Stomach (tissue), 8 donors: ENCODE measurements at regions not wholly inside any gene's neighbourhood (a gene's known extent, or its start where the extent isn't known, plus 50 kb on each side); places are given as distances from the start of the nearest gene placed in this dataset.

Experiments used
- DNase-seq, 2 donors: peaks; one replicate each; pipeline versions ENCODE4 v3.0.0 to v3.0.0-alpha.2; 2013 to 2019
- H3K27ac ChIP-seq, 5 donors: fragments of 200-600 bp in 4 of 5; sonication (generic) in 4 of 5; one replicate each; pipeline ENCODE4 v1.5.1; 2013 to 2019; ENCODE audit warnings: mild to moderate bottlenecking in 1 of 5, moderate library complexity in 1 of 5
- H3K27me3 ChIP-seq, 3 donors: fragments of 200-600 bp; sonication (generic); one replicate each; pipeline ENCODE4 v1.5.1; 2017 to 2019; ENCODE audit warnings: mixed run types in 1 of 3
- H3K36me3 ChIP-seq, 4 donors: fragments of 200-600 bp; sonication (generic); 1 replicate in 3 of 4; 2 replicates in 1 of 4; pipeline ENCODE4 v1.5.1; 2016 to 2019
- H3K4me1 ChIP-seq, 4 donors: fragments of 200-600 bp; sonication (generic); one replicate each; pipeline ENCODE4 v1.5.1; 2016 to 2019
- H3K4me3 ChIP-seq, 4 donors: fragments of 200-600 bp; sonication (generic) in 3 of 4; one replicate each; pipeline ENCODE4 v1.5.1; 2016 to 2019; ENCODE audit warnings: mild to moderate bottlenecking in 1 of 4
- H3K9me3 ChIP-seq, 4 donors: fragments of 200-600 bp; sonication (generic); one replicate each; pipeline ENCODE4 v1.5.1; 2016 to 2019
- CTCF ChIP-seq, 7 experiments: fragments of 450-650 bp in 4 of 7; fragments of 200-600 bp in 3 of 7; sonication (generic) in 3 of 7; IDR thresholded peaks; one replicate each; pipeline ENCODE4 v1.5.1; 2016 to 2019; ENCODE audit warnings: antibody characterized with exemption in 7 of 7, control low read depth in 2 of 7, mild to moderate bottlenecking in 1 of 7
- EP300 ChIP-seq: sonication (generic); formaldehyde crosslinking; IDR thresholded peaks from one replicate; pipeline ENCODE4 v1.6.1; 2017; ENCODE audit warnings: antibody characterized with exemption
- POLR2A ChIP-seq, 4 donors: fragments of 450-650 bp; IDR thresholded peaks; one replicate each; pipeline ENCODE4 v1.6.1; 2016; ENCODE audit warnings: antibody characterized with exemption in 4 of 4, control low read depth in 2 of 4, mild to moderate bottlenecking in 1 of 4, moderate library complexity in 1 of 4
- POLR2AphosphoS5 ChIP-seq, 3 donors: sonication (generic); formaldehyde crosslinking; IDR thresholded peaks; one replicate each; pipeline ENCODE4 v1.6.1; 2016; ENCODE audit warnings: antibody characterized with exemption in 3 of 3
- WGBS, 5 donors: extraction: QIAGEN DNeasy Blood & Tissue Kit in 3 of 5; methylation state at CpG; one replicate each; pipeline versions ENCODE4 v1.1.5 to v1.1.7; 2013 to 2018; 5-methylcytosine and 5-hydroxymethylcytosine counted together
- intact Hi-C: fragments of 100-400 bp; cut with DNase I; formaldehyde crosslinking; loops from one replicate; pipeline ENCODE4 v1.15.1; 2023; ENCODE audit warnings: low total_unique reads
- donor health status: healthy with polysubstance abuse.
- donor health status: Bipolar disorder and iron deficiency.
- donor health status: healthy.

- Histone ChIP-seq H3K27me3 (no peaks in the 10 kb centered on the region), H3K4me1 (no peaks in the 10 kb centered on the region), H3K27ac (no peak overlapping the region), H3K9me3 (peaks cover 0 to 5% (median 0%) of the 10 kb centered on the region in 4 donors), H3K36me3 (no peaks in the 10 kb centered on the region), H3K4me3 (no peak overlapping the region)
- intact Hi-C loops, result no loop called here
- WGBS, 5 donors, result 73 to 87% (median 79%) methylated on average over 2 of the region's 2 CpGs
- DNase-seq, result no peak
- TF ChIP-seq POLR2A (IDR thresholded peaks at IDR 0.05) (no peak), POLR2AphosphoS5 (IDR thresholded peaks at IDR 0.05) (no peak), CTCF (IDR thresholded peaks at IDR 0.05) (no peak), EP300 (no peak)
Measured at GRCh38 chr10:55051515-55051914, 250.5 kb upstream of the PCDH15 start.

- intact Hi-C loops, result no loop called here
Measured at GRCh38 chr10:55048830-55049498, 247.9 kb upstream of the PCDH15 start.

GRCh38 chr10:55043540-55043939, 242.5 kb upstream of the PCDH15 start:
- intact Hi-C loops, result no loop called here
- H3K4me1 ChIP-seq, result no peaks in the 10 kb centered on the region
- DNase-seq, result no peak
- TF ChIP-seq EP300, result no peak
- TF ChIP-seq POLR2AphosphoS5 (IDR thresholded peaks at IDR 0.05), result no peak
- TF ChIP-seq POLR2A (IDR thresholded peaks at IDR 0.05), result no peak
- TF ChIP-seq CTCF (IDR thresholded peaks at IDR 0.05), result no peak
- no peaks in the 10 kb centered on the region for H3K27me3 ChIP-seq
- H3K4me3 ChIP-seq, result no peak overlapping the region
- no peaks in the 10 kb centered on the region for H3K36me3 ChIP-seq
- no peak overlapping the region for H3K27ac ChIP-seq
- WGBS, 5 donors, result 90 to 95% (median 92%) methylated on average over 3 of the region's 3 CpGs
- no peaks in the 10 kb centered on the region for H3K9me3 ChIP-seq

More at GRCh38 chr10:55048830-55049498, 247.9 kb upstream of the PCDH15 start:
- Histone ChIP-seq H3K27me3 (no peaks in the 10 kb centered on the region), H3K4me1 (no peaks in the 10 kb centered on the region), H3K36me3 (no peaks in the 10 kb centered on the region), H3K4me3 (no peak overlapping the region), H3K27ac (no peak overlapping the region), H3K9me3 (no peaks in the 10 kb centered on the region)
- TF ChIP-seq POLR2A (IDR thresholded peaks at IDR 0.05) (no peak), CTCF (IDR thresholded peaks at IDR 0.05) (no peak), POLR2AphosphoS5 (IDR thresholded peaks at IDR 0.05) (no peak), EP300 (no peak)
- 42 to 65% (median 50%) methylated on average over 3 of the region's 3 CpGs for WGBS, 5 donors
- DNase-seq, result no peak

GRCh38 chr10:55033061-55033460, 232.0 kb upstream of the PCDH15 start:
- intact Hi-C loops, result no loop called here
- H3K36me3 ChIP-seq, result no peaks in the 10 kb centered on the region
- H3K4me3 ChIP-seq, result no peak overlapping the region
- no peaks in the 10 kb centered on the region for H3K27me3 ChIP-seq
- no peak overlapping the region for H3K27ac ChIP-seq
- no peaks in the 10 kb centered on the region for H3K4me1 ChIP-seq
- peaks cover 0 to 5% (median 2%) of the 10 kb centered on the region in 4 donors for H3K9me3 ChIP-seq
- WGBS, 5 donors, result 85 to 96% (median 92%) methylated on average over 4 of the region's 4 CpGs
- TF ChIP-seq CTCF (IDR thresholded peaks at IDR 0.05), result no peak
- no peak for TF ChIP-seq POLR2A (IDR thresholded peaks at IDR 0.05)
- DNase-seq, result no peak
